DMS114 treated with DMSO at 0.1 percent for 48 hours (cell line): ENCODE measurements at regions not wholly inside any gene's neighbourhood (a gene's known extent, or its start where the extent isn't known, plus 50 kb on each side); places are given as distances from the start of the nearest gene placed in this dataset.
"Not testable (repeated sequence)": the region's sequence is repeated elsewhere in the genome, so short reads cannot be mapped to it uniquely, and the experiment has no call there.

Experiments used
- DNase-seq: peaks from one replicate; lab custom pipeline; 2025; ENCODE audit not compliant: unreplicated experiment; lab: John Stamatoyannopoulos, UW

DNA sequence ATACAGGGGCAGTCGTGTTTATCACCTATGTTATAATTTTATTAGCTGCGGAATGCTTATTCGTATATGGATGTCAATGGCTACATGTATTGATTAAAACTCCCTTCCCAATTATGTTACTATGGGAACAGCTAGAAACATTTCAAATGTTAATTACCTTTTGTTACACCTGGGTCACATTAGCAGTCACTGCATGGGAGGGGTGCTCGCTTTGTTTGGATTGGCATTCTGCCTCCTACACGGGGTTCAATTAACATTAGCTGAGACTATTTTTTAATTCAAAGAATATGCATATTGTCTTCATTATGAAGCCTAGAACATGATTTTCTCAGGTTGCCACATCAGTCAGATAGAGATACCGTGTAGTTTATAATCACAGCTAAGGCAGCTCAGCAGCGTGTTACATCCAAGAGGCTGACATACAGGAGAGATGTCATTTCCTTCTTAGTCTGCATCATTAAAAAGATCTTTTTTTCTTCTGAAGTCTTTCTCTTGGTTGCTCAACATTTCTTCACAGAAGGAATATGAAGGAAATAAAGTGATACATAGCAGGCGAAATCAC lies 76.2 kb upstream of the RPS6KA2 start:
- DNase-seq = no peak

DNA sequence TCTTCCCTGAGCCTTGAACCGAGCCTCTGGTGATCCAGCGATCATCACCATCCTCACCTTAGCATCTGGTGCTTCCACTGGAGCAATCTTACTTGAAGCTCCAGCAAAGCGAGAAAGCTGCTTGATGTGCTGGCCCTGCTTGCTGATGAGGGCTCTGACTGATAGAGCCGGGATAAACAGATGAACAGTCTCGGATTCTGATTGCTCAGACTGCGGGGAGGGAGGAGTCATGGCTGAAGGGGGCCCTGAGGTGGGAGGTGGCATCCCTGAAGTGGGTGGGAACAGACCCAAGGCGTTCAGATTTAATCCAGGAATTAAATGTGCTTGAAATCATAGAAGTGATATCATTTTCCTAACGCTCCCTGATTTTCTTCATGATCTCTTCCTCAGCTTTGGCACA lies 74.4 kb upstream of the RPS6KA2 start:
- not testable (repeated sequence) for DNase-seq

DNA sequence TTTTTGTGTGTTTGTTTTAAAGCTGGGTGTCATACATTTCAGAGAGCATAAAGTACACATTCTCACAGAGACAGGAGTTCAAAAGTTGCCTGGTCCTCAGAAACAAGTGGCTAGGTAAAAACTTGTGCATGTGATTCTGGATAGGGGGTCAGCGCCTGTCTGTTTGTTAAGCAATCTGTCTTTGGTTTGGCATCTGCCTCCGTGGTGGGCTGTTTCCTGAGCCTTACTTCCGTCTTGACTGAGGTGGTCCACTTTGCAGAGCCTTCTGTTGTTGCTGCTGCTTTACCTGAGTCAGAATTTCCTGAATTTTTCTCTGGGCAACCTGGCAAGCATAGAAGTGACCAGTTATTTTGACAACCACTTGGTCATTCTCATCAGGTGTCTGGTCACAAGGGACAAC lies 73.8 kb upstream of the RPS6KA2 start:
- DNase-seq = not testable (repeated sequence)

DNA sequence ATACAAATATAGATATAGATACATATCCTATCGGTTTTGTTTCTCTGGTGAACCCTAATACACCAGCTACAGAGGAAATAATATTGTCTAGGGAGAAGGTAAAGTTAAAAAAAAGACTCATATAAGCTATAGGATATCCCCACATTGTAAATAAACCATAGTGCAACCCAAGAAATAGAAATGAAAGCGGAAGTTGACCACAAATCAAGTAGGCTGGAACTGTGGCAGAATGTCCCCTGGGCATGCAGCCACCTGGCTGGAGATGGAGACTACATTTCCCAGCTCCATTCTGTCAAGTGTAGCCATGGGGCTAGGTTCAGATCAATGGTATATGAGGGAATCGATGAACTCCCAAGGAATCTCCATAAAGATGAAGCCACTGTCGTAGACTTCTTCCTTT lies 70.1 kb upstream of the RPS6KA2 start:
- no peak for DNase-seq

DNA sequence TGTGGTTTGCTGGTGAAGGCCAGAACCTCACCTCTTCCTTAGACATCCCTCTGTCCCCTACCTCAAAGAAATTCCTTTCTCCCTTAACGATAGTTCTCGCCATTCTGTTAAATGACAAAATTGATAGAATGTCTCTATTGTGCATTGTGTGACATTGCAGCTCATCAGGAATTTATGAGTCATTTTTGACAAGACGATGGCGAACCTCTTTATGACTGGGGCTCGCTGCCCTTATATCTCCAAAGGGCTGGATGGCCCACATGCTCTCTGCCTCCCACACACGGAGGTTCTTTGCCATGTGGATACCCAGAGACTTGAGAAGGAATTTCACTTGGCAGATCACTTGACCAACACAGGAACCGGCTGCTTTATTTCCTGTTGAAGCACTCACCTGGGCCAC lies 66.8 kb upstream of the RPS6KA2 start:
- DNase-seq = no peak

DNA sequence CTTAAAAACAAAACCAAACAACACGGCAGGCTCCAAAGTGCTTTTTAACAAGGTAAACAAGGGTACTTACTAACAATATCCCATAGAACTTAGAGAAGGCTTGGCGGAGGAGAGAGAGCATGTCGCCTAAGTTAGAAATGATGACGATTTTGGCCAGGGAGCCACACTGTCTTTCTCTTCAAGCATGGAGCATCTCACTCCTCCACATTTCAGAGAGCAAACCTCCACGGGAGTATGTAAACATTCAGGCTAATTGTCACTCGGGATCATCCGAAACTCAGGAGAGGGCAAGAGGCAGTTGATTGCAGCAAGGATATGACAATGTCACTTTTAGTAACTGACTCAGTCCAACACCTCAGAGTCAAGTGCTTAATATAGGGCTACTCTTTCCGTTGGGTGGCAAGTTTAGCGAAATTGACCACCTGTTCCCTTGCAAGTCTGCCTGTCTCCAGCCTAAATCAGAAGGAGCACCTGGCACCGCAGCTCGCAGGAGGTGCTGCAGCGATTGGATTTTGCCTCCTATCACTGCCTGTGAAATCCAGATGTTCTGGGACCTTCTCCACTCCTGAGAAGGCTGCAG lies 65.8 kb upstream of the RPS6KA2 start:
- DNase-seq = no peak

DNA sequence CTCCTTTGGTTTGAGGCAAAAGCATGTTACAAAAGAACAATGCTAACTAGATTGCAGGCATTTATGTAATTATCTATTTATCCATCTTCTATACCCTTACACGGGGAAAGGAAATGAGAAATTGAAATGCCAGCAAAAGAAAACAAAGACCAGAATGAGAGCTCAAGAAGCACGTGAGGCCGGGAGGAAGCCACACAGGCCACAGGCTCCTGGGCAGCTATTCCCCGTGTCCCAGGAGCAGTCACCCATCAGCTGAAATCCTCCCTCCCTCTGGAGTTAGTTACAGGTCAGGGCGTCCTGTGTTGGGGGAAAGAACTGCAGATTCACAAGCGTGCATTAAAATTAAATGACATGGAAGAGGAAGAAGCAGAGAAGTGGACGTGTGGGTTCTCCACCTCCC lies 64.7 kb upstream of the RPS6KA2 start:
- no peak for DNase-seq

DNA sequence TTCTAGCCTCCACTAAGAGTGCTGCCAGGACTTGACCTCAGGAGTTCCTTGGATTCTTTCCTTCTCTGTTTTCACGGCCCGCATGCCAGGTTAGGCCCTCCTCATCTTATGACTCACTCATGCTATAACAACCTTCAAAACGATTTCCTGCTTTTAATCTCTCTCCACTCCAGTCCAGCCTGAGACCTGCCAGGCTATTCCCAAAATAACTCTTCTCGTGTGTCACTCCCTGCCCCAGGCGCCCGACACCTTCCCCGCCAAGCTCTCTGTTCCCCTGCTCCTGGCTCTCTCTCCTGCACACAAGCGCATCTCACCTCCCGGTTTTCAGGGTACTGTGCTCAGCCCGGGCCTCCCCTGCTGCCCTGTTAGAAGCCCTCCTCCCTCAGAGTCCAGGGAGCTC lies 64.1 kb upstream of the RPS6KA2 start:
- no peak for DNase-seq

DNA sequence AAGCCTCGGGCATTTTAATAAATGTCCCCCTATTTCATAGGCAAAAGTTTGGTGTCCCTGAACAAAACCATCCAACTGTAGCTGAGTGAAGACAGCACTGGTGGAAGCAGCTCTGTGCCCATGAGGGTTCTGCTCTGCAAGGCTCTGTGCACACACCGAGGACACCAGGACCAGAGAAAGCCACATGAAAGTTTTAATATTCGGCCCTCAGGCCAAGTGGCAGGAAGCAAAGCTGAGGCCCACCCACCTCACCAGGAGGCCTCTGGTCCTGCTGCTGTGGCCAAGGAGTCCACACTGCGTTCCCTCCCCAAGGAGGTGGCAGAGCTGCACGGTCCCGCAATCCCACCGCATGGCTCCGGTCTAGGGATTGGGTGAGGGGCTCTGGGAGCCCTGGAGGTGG lies 62.6 kb upstream of the RPS6KA2 start:
- no peak for DNase-seq

DNA sequence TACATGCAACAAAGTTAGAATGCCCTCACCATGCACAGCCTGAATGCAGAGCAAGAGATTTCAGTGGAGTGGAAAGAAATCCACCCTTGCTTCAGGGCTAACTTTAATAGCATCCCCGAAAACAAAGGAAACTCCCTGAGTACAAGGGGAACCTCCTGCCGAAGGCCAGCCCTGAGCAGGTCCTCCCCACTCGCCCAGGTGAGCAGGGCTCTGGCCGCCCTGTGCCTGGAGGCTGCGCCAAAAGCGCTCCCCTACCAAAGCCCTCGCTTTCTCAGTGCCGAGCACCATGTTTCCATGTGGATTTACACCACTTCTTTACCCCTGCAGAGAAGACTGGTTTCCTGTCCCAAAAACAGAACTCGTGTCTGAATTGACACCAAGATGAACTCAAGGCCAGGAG lies 61.9 kb upstream of the RPS6KA2 start:
- DNase-seq = no peak

DNA sequence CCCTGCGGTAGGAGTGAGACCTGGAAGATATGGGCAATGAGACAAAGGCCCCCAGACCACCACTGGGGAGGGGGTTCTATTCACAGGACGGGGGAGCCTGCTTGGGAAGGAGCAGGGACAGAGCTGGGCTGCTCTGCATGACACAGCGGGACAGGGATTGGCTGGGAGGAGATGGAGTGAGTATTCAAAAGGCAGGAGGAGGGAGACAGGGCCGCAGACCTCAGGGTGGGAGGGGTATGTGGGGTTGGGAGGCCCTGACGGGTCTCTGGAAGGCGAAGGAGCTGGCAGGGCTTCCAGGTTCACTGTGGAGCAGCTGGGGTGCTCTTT lies 60.8 kb upstream of the RPS6KA2 start:
- DNase-seq = no peak

DNA sequence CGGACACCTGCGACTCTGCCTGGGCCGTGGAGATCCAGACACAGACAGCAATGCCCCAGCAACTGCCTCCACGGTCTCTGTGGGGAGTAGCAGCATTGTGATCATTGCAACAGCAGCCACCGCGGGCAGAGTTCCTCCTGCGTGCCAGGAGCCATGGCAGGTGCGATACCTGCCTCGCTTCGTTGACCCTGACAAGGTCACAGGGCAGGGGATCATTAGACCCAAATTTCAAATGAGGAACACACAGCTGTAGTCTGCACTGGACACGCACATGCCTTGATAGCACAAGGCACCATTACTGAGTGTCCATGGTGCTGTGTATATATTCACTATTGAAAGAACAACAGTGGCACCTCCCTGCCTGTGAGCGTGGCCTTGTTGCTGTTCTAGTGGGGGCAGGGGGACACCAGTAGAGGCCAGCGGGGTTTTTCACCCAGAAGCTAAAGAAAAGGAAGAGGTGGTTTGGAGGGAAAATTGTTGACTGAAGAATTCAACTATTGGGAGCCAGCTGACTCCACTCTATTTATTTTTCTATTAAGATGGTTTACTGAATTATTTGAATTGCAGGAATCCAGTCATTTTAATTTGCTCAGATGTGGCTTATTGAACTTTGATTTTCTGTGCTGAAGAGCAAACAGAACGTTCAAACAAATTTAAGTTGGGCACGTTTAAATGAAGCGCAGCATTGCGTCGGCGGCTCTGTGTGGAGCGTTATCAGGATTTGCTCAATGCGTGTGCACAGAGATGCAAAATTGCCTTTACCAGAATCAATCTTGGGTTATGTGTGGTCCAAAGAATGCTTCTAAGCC lies 60.2 kb upstream of the RPS6KA2 start:
- DNase-seq = no peak

DNA sequence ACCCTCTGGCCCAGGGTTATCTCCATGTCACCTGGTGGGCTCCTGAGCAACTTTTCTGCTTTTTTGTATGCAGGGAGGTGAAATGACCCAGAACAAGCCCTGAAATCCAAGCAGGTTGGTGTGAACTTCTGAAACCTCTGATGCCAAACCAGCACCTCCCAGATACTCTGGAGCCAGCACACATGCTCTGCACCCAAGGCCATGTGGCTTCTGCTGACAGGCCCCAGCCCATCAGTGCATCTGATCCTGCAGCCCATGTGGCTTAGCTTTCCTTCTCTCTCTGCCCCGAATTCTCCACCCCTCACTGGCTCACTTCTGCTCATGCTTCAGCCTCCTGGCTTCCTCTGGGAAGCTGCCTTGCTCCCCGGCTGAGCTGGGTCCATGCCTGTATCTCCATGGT lies 59.3 kb upstream of the RPS6KA2 start:
- DNase-seq = no peak

DNA sequence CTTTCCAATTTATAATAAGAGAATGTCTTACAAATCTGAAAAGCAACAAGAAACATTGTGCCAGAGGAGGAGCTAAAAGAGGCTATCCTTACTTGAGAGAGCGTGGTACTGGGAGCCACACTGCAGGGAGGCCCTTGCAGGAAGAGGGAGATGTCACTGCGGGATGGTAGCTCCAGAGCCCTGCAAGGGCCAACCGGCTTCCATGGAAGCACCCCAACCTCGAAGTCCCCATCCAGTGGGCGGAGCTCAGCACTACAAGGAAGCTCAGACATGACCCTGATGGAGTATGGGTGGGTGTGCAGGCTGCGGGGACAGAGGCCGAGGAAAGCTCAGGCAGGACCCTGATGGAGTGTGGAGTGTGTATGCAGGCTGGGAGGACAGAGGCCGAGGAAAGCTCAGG lies 57.8 kb upstream of the RPS6KA2 start:
- DNase-seq = no peak

DNA sequence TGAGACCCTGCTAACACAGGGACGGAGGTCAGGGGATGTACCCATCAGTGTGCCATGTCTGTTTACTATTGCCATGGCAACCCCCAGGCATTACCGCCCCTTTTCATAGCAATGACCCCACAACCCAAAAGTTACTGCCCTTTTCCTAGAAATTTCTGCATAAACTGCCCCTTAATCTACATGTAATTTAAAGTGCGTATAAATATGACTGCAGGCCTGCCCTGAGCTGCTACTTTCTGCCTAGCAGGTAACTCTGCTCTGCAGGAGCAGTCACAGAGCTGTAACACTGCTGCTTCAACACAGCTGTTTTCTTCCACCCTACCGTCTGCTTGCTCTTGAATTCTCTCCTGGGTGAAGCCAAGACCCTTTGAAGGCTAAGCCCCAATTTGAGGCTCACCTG lies 57.1 kb upstream of the RPS6KA2 start:
- no peak for DNase-seq

DNA sequence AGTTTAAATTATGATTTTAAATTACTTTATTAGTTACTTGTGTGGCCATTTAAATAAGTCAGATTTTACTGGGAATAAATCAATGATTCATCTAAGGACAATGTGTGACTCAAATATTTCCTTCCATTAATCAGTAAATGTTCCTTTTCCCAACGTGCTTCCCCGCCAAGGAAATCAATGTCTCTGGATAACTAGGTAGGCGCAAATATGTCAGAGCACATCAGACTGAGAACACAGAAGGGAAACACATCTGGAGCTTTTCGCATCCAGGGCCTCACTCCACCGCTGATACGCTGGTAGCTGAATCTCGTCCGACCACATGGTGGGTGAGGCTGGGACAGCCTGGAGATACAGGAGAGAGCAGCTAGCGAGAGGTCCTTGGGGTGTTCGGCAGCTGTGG lies 56.4 kb upstream of the RPS6KA2 start:
- no peak for DNase-seq

DNA sequence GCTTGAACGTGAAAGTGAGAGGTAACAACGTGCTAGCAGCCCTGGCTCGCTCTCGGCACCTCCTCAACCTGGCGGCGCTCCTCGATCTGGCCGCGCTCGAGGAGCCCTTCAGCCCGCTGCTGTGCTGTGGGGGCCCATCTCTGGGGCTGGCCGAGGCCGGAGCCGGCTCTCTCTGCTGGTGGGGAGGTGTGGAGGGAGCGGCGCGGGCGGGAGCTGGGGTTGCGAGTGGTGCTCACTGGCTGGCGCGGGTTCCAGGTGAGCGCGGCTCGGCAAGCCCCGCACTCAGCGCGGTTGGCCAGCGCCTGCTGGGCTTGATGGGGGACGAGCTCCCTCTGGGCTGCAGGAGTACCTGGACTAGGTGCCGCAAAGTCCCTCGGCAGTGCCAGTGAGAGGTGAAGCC lies 52.5 kb upstream of the RPS6KA2 start:
- no peak for DNase-seq

DNA sequence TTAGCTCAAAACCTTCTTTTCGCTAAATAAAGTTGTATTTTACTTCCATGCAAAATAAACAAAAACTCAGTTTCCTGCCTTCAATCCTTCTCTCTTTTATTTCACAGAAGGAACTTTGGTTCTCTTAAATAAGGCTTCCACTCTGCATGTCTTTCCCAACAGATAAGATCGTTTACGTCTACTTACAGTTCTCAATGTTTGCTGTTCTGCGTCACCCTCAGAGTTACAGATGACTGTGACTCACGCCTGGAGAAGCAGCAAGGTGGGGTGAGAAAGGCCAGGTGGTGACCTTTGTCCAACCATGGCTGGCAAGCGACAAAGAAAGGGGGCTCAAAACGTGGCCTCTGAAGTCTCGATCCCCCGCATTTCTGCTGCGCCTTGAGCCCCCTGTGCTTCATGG lies 51.4 kb upstream of the RPS6KA2 start:
- no peak for DNase-seq

DNA sequence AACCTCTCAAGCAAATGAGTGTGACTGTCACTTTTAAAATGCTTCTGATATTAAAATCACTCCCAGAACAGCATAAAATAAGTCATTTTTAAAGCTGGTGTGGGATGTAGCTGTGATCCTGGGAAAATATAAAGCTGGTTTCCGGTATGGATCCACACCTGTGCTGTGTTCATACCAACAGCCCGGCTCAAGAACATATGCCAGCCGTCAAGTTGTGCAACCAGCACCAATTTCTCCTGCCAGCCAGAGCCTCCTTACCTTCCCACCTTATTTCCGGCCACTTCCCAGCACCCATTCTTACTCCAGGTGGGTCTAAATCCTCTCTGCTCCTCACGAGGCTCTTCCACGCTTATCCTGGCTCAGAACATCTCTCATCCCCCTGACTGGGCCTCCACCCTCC lies 50.9 kb upstream of the RPS6KA2 start:
- DNase-seq = no peak
